H9 (cell line): ENCODE measurements at regions not wholly inside any gene's neighbourhood (a gene's known extent, or its start where the extent isn't known, plus 50 kb on each side); places are given as distances from the start of the nearest gene placed in this dataset.

Source experiments
- DNase-seq: peaks from one replicate; pipeline ENCODE4 v3.0.0-alpha.2; 2017
- H2AFZ ChIP-seq: one replicate; pipeline ENCODE4 v1.6.1; 2013; ENCODE audit warnings: mild to moderate bottlenecking, low read length, control low read depth, moderate library complexity
- H2AK5ac ChIP-seq: 2 replicates; pipeline ENCODE4 v1.6.1; 2013; ENCODE audit warnings: low read length, control low read depth, mixed read lengths; ENCODE audit not compliant: insufficient read length
- H2BK120ac ChIP-seq: one replicate; pipeline ENCODE4 v1.6.1; 2013; ENCODE audit warnings: low read depth, mild to moderate bottlenecking, low read length, control low read depth, inconsistent platforms; ENCODE audit not compliant: poor library complexity, severe bottlenecking
- H2BK12ac ChIP-seq: 2 replicates; pipeline ENCODE4 v1.6.1; 2013; ENCODE audit warnings: low read length, control low read depth, mixed read lengths, low read depth; ENCODE audit not compliant: insufficient read length
- H2BK15ac ChIP-seq: 2 replicates; pipeline ENCODE4 v1.6.1; 2013; ENCODE audit warnings: low read depth, low read length, control low read depth
- H2BK20ac ChIP-seq: one replicate; pipeline ENCODE4 v1.6.1; 2013; ENCODE audit warnings: low read depth, mild to moderate bottlenecking, low read length, control low read depth, inconsistent platforms; ENCODE audit not compliant: poor library complexity, severe bottlenecking
- H2BK5ac ChIP-seq: 2 replicates; pipeline ENCODE4 v1.6.1; 2013; ENCODE audit warnings: low read length, control low read depth, mixed read lengths; ENCODE audit not compliant: insufficient read length
- H3K14ac ChIP-seq: 2 replicates; pipeline ENCODE4 v1.6.1; 2013; ENCODE audit warnings: low read length, control low read depth; ENCODE audit not compliant: insufficient read depth
- H3K18ac ChIP-seq: 2 replicates; pipeline ENCODE4 v1.6.1; 2013; ENCODE audit warnings: low read depth, mild to moderate bottlenecking, mixed read lengths, low read length, control low read depth; ENCODE audit not compliant: insufficient read length
- H3K23ac ChIP-seq: 2 replicates; pipeline ENCODE4 v1.6.1; 2013; ENCODE audit warnings: low read length, control low read depth, mixed read lengths, low read depth; ENCODE audit not compliant: insufficient read length
- H3K23me2 ChIP-seq: 2 replicates; pipeline ENCODE4 v1.6.1; 2013; ENCODE audit warnings: low read depth, mild to moderate bottlenecking, mixed read lengths, low read length, control low read depth; ENCODE audit not compliant: insufficient read length, poor library complexity, severe bottlenecking
- H3K27ac ChIP-seq: 2 replicates; pipeline ENCODE4 v1.5.1; 2013; ENCODE audit warnings: low read length, control low read depth, mixed read lengths, low read depth; ENCODE audit not compliant: insufficient read length
- H3K27me3 ChIP-seq: 2 replicates; pipeline ENCODE4 v1.6.1; 2013; ENCODE audit warnings: low read length, control low read depth, inconsistent platforms; ENCODE audit not compliant: insufficient read depth
- H3K4ac ChIP-seq: 2 replicates; pipeline ENCODE4 v1.6.1; 2013; ENCODE audit warnings: low read depth, mild to moderate bottlenecking, control low read depth, inconsistent platforms, low read length, moderate library complexity
- H3K4me1 ChIP-seq: 2 replicates; pipeline ENCODE4 v1.6.1; 2013; ENCODE audit warnings: low read length, control low read depth, inconsistent platforms; ENCODE audit not compliant: insufficient read depth
- H3K4me2 ChIP-seq: 2 replicates; pipeline ENCODE4 v1.6.1; 2013; ENCODE audit warnings: low read length, control low read depth, mixed read lengths; ENCODE audit not compliant: insufficient read length, insufficient read depth
- H3K56ac ChIP-seq: 2 replicates; pipeline ENCODE4 v1.6.1; 2013; ENCODE audit warnings: low read depth, mild to moderate bottlenecking, mixed read lengths, low read length, control low read depth; ENCODE audit not compliant: insufficient read length
- H3K79me1 ChIP-seq: 2 replicates; pipeline ENCODE4 v1.6.1; 2013; ENCODE audit warnings: low read depth, mild to moderate bottlenecking, moderate library complexity, low read length, control low read depth, inconsistent platforms; ENCODE audit not compliant: insufficient read depth, poor library complexity, severe bottlenecking
- H3K79me2 ChIP-seq: 2 replicates; pipeline ENCODE4 v1.6.1; 2013; ENCODE audit warnings: low read length, control low read depth, inconsistent platforms; ENCODE audit not compliant: insufficient read depth
- H3K9ac ChIP-seq: 2 replicates; pipeline ENCODE4 v1.6.1; 2013; ENCODE audit warnings: low read length, control low read depth, mixed read lengths; ENCODE audit not compliant: insufficient read length; ENCODE audit errors: extremely low read depth
- H3K9me3 ChIP-seq: one replicate; pipeline ENCODE4 v1.6.1; 2013; ENCODE audit warnings: low read depth, low read length, inconsistent platforms; ENCODE audit not compliant: control insufficient read depth
- H3T11ph ChIP-seq: one replicate; pipeline ENCODE4 v1.6.1; 2013; ENCODE audit warnings: mild to moderate bottlenecking, low read length, control low read depth, inconsistent platforms
- H4K20me1 ChIP-seq: one replicate; pipeline ENCODE4 v1.6.1; 2013; ENCODE audit not compliant: control insufficient read depth, insufficient read length, insufficient read depth
- H4K5ac ChIP-seq: 2 replicates; pipeline ENCODE4 v1.6.1; 2013; ENCODE audit warnings: low read depth, mild to moderate bottlenecking, mixed read lengths, low read length, control low read depth; ENCODE audit not compliant: insufficient read length
- H4K8ac ChIP-seq: replicated peaks from 2 replicates; pipeline ENCODE4 v1.6.1; 2013; ENCODE audit warnings: low read length, control low read depth, mixed read lengths, low read depth; ENCODE audit not compliant: insufficient read length
- H4K91ac ChIP-seq: 2 replicates; pipeline ENCODE4 v1.6.1; 2013; ENCODE audit warnings: low read depth, mild to moderate bottlenecking, moderate library complexity, mixed read lengths, low read length, control low read depth; ENCODE audit not compliant: insufficient read length
- H3K27ac Mint-ChIP-seq, 3 experiments: 2 replicates in 2 of 3; 3 replicates in 1 of 3; pipeline ENCODE4 v1.8.0; 2020 to 2021; ENCODE audit warnings: mixed read lengths in 3 of 3, mild to moderate bottlenecking in 1 of 3, moderate library complexity in 1 of 3
- H3K27me3 Mint-ChIP-seq: 2 replicates; pipeline ENCODE4 v1.8.0; 2021; ENCODE audit warnings: low read depth, mild to moderate bottlenecking, moderate library complexity, mixed read lengths
- H3K36me3 Mint-ChIP-seq, 3 experiments: 2 replicates in 2 of 3; 3 replicates in 1 of 3; pipeline ENCODE4 v1.8.0; 2020 to 2021; ENCODE audit warnings: low read depth in 3 of 3, mixed read lengths in 3 of 3; ENCODE audit not compliant: insufficient read depth in 1 of 3
- H3K4me1 Mint-ChIP-seq, 2 experiments: 2 replicates each; pipeline ENCODE4 v1.8.0; 2020; ENCODE audit warnings: mixed read lengths in 2 of 2
- H3K4me3 Mint-ChIP-seq, 2 experiments: 2 replicates in 1 of 2; 3 replicates in 1 of 2; pipeline ENCODE4 v1.8.0; 2020 to 2021; ENCODE audit warnings: mild to moderate bottlenecking in 2 of 2, mixed read lengths in 2 of 2, moderate library complexity in 1 of 2
- H3K9me3 Mint-ChIP-seq, 2 experiments: 2 replicates in 1 of 2; 3 replicates in 1 of 2; pipeline ENCODE4 v1.8.0; 2020; ENCODE audit warnings: mild to moderate bottlenecking in 2 of 2, mixed read lengths in 2 of 2, moderate library complexity in 1 of 2
- WGBS: extraction: QIAGEN DNeasy Blood & Tissue Kit; methylation state at CpG from one replicate; pipeline ENCODE4 v1.1.7; 2013; ENCODE audit warnings: missing lambda C conversion rate, low lambda C conversion rate, mixed read lengths; ENCODE audit not compliant: insufficient read length; ENCODE audit errors: extremely low coverage; 5-methylcytosine and 5-hydroxymethylcytosine counted together
- TF ChIP-seq, protein P1 (sequence below): fragments of 200-600 bp; sonication (generic); conservative IDR thresholded peaks from 3 replicates; pipeline ENCODE4 v1.8.0; 2021; ENCODE audit warnings: antibody characterized with exemption, mild to moderate bottlenecking

GRCh38 chr3:69452295-69452694 lies 66.4 kb upstream of the FRMD4B start:
- no peak for DNase-seq
- no peak overlapping the region for H3K56ac ChIP-seq
- no peak overlapping the region for H3K23ac ChIP-seq
- no peak overlapping the region for H4K8ac ChIP-seq
- H3K79me1 ChIP-seq = no peaks in the 10 kb centered on the region
- H3K4me2 ChIP-seq = no peak overlapping the region
- Mint-ChIP-seq H3K4me1 (no peaks in the 10 kb centered on the region), H3K27ac (no peak overlapping the region), H3K9me3 (no peaks in the 10 kb centered on the region), H3K36me3 (no peaks in the 10 kb centered on the region), H3K27me3 (no peaks in the 10 kb centered on the region; the same call in 1 of the 2 replicates), H3K4me3 (no peak overlapping the region)
- TF ChIP-seq, protein P1, sequence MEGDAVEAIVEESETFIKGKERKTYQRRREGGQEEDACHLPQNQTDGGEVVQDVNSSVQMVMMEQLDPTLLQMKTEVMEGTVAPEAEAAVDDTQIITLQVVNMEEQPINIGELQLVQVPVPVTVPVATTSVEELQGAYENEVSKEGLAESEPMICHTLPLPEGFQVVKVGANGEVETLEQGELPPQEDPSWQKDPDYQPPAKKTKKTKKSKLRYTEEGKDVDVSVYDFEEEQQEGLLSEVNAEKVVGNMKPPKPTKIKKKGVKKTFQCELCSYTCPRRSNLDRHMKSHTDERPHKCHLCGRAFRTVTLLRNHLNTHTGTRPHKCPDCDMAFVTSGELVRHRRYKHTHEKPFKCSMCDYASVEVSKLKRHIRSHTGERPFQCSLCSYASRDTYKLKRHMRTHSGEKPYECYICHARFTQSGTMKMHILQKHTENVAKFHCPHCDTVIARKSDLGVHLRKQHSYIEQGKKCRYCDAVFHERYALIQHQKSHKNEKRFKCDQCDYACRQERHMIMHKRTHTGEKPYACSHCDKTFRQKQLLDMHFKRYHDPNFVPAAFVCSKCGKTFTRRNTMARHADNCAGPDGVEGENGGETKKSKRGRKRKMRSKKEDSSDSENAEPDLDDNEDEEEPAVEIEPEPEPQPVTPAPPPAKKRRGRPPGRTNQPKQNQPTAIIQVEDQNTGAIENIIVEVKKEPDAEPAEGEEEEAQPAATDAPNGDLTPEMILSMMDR = no peak
- no peak overlapping the region for H2AFZ ChIP-seq
- no peak overlapping the region for H2BK20ac ChIP-seq
- H3K14ac ChIP-seq = no peak overlapping the region
- H3K18ac ChIP-seq = no peak overlapping the region
- no peaks in the 10 kb centered on the region for H3K4me1 ChIP-seq
- H3K9ac ChIP-seq = no peak overlapping the region
- H2BK12ac ChIP-seq = no peak overlapping the region
- H3K9me3 ChIP-seq = no peaks in the 10 kb centered on the region
- H3K27ac ChIP-seq = no peak overlapping the region
- H3K79me2 ChIP-seq = no peaks in the 10 kb centered on the region
- H2BK120ac ChIP-seq = no peak overlapping the region
- no peaks in the 10 kb centered on the region for H4K20me1 ChIP-seq
- H4K5ac ChIP-seq = no peak overlapping the region
- no peak overlapping the region for H3K4ac ChIP-seq
- no peak overlapping the region for H3T11ph ChIP-seq
- no peak overlapping the region for H2BK5ac ChIP-seq
- H3K27me3 ChIP-seq = no peaks in the 10 kb centered on the region
- H2BK15ac ChIP-seq = no peak overlapping the region
- WGBS = no CpG with 5 or more reads among the region's 2 CpGs
- H3K23me2 ChIP-seq = no peaks in the 10 kb centered on the region
- no peak overlapping the region for H4K91ac ChIP-seq
- no peak overlapping the region for H2AK5ac ChIP-seq
